ENCODE measurements at regions not wholly inside any gene's neighbourhood (a gene's known extent, or its start where the extent isn't known, plus 50 kb on each side); places are given as distances from the start of the nearest gene placed in this dataset.

GRCh38 chr6:121516331-121516730 lies 80.9 kb downstream of the GJA1 start:
- no TSS peak for BruUV-seq (replicated peaks)
- in situ Hi-C loops (cut with MboI) (no loop called here), intact Hi-C loops (cut with micrococcal nuclease) (no loop called here)
- Histone ChIP-seq H3K4me2 (ENCODE audit: insufficient read depth, low read length) (no peak overlapping the region), H3K4me1 (replicated peaks in 1 of 2; ENCODE audit: control insufficient read depth in 2 of 2, insufficient read depth in 2 of 2, low read length in 2 of 2) (no peaks in the 10 kb centered on the region), H4K20me1 (replicated peaks; ENCODE audit: control insufficient read depth, insufficient read depth, low read length) (no peaks in the 10 kb centered on the region), H3K27me3 (ENCODE audit: control insufficient read depth in 2 of 2, insufficient read depth in 2 of 2, low read length in 2 of 2) (no peaks in the 10 kb centered on the region), H3K79me2 (ENCODE audit: control insufficient read depth, insufficient read depth, low read length) (no peaks in the 10 kb centered on the region), H3K9ac (ENCODE audit: insufficient read depth in 1 of 2, low read depth in 2 of 2, low read length in 2 of 2) (no peak overlapping the region), H3K9me1 (ENCODE audit: control insufficient read depth, insufficient read depth, low read length) (no peaks in the 10 kb centered on the region), H3K4me3 (no peak overlapping the region), H3K27ac (ENCODE audit: extremely low read depth, low read depth, low read length) (no peak overlapping the region), H3K9me3 (replicated peaks; ENCODE audit: control insufficient read depth, insufficient read depth, low read depth, low read length) (no peaks in the 10 kb centered on the region), H2AFZ (ENCODE audit: low read depth, low read length) (no peak overlapping the region), H3K36me3 (ENCODE audit: control insufficient read depth, insufficient read depth, low read length) (no peaks in the 10 kb centered on the region)
- ATAC-seq (no peak), FAIRE-seq (no peak), DNase-seq (ENCODE audit: extremely low read depth in 1 of 4, low spot score in 3 of 4) (no peak)
- ChIA-PET POLR2A (no interaction called here), CTCF (ENCODE audit: low intra/inter-chr PET ratio) (no interaction called here)
- 3% methylated on average over 6 of the region's 6 CpGs for WGBS (ENCODE audit: insufficient coverage, low coverage, missing lambda C conversion rate)
- TF ChIP-seq MYBL2 (IDR thresholded peaks at IDR 0.05; ENCODE audit: low read depth) (no peak), MYBL2 (CRISPR knock-in tag; IDR thresholded peaks at IDR 0.05; ENCODE audit: borderline replicate concordance) (no peak), ATF2 (CRISPR knock-in tag; IDR thresholded peaks at IDR 0.05) (no peak)

- Histone ChIP-seq H3K4me1 (replicated peaks in 1 of 2; ENCODE audit: control insufficient read depth in 2 of 2, insufficient read depth in 2 of 2, low read length in 2 of 2) (no peaks in the 10 kb centered on the region), H3K9ac (ENCODE audit: insufficient read depth in 1 of 2, low read depth in 2 of 2, low read length in 2 of 2) (no peak overlapping the region), H3K9me1 (ENCODE audit: control insufficient read depth, insufficient read depth, low read length) (no peaks in the 10 kb centered on the region), H3K4me2 (ENCODE audit: insufficient read depth, low read length) (no peak overlapping the region), H3K27me3 (ENCODE audit: control insufficient read depth in 2 of 2, insufficient read depth in 2 of 2, low read length in 2 of 2) (no peaks in the 10 kb centered on the region), H3K9me3 (replicated peaks; ENCODE audit: control insufficient read depth, insufficient read depth, low read depth, low read length) (no peaks in the 10 kb centered on the region), H3K4me3 (no peak overlapping the region), H3K36me3 (ENCODE audit: control insufficient read depth, insufficient read depth, low read length) (no peaks in the 10 kb centered on the region), H4K20me1 (replicated peaks; ENCODE audit: control insufficient read depth, insufficient read depth, low read length) (no peaks in the 10 kb centered on the region), H2AFZ (ENCODE audit: low read depth, low read length) (no peak overlapping the region), H3K27ac (ENCODE audit: extremely low read depth, low read depth, low read length) (no peak overlapping the region), H3K79me2 (ENCODE audit: control insufficient read depth, insufficient read depth, low read length) (no peaks in the 10 kb centered on the region)
- 3% methylated on average over 7 of the region's 7 CpGs for WGBS (ENCODE audit: insufficient coverage, low coverage, missing lambda C conversion rate)
- ChIA-PET CTCF (ENCODE audit: low intra/inter-chr PET ratio) (no interaction called here), POLR2A (no interaction called here)
- in situ Hi-C loops (cut with MboI) (no loop called here), intact Hi-C loops (cut with micrococcal nuclease) (no loop called here)
- ATAC-seq (no peak), FAIRE-seq (no peak), DNase-seq (ENCODE audit: extremely low read depth in 1 of 4, low spot score in 3 of 4) (no peak)
- BruUV-seq (replicated peaks): no TSS peak
- TF ChIP-seq ZBTB8A (IDR thresholded peaks at IDR 0.05; ENCODE audit: partially characterized antibody): no peak
- TF ChIP-seq ARID2 (IDR thresholded peaks at IDR 0.05): no peak
- no peak for TF ChIP-seq DLX4 (CRISPR knock-in tag; IDR thresholded peaks at IDR 0.05)
- TF ChIP-seq RBM22 (IDR thresholded peaks at IDR 0.05; ENCODE audit: low read depth, low read length, poor library complexity, severe bottlenecking): no peak
- TF ChIP-seq CBFA2T3 (IDR thresholded peaks at IDR 0.05): no peak
- no peak for TF ChIP-seq PBX2 (CRISPR knock-in tag; IDR thresholded peaks at IDR 0.05; ENCODE audit: low read depth)
- no peak for TF ChIP-seq PBX2 (tag; conservative IDR thresholded peaks at IDR 0.05; ENCODE audit: low read depth)
- no peak for TF ChIP-seq NONO (IDR thresholded peaks at IDR 0.05; ENCODE audit: low read depth in 2 of 2, low read length in 1 of 2)
Observed at GRCh38 chr6:121520337-121521163, 85.1 kb downstream of the GJA1 start.

All from K562 (cell line).